ENCODE measurements at regions not wholly inside any gene's neighbourhood (a gene's known extent, or its start where the extent isn't known, plus 50 kb on each side); places are given as distances from the start of the nearest gene placed in this dataset.

- no peak for TF ChIP-seq MYC (IDR thresholded peaks at IDR 0.05; ENCODE audit: low read depth, low read length)
- no peak for TF ChIP-seq EZH2 (IDR thresholded peaks at IDR 0.05; ENCODE audit: borderline replicate concordance, low read depth, low read length, severe bottlenecking)
- TF ChIP-seq, protein P1, sequence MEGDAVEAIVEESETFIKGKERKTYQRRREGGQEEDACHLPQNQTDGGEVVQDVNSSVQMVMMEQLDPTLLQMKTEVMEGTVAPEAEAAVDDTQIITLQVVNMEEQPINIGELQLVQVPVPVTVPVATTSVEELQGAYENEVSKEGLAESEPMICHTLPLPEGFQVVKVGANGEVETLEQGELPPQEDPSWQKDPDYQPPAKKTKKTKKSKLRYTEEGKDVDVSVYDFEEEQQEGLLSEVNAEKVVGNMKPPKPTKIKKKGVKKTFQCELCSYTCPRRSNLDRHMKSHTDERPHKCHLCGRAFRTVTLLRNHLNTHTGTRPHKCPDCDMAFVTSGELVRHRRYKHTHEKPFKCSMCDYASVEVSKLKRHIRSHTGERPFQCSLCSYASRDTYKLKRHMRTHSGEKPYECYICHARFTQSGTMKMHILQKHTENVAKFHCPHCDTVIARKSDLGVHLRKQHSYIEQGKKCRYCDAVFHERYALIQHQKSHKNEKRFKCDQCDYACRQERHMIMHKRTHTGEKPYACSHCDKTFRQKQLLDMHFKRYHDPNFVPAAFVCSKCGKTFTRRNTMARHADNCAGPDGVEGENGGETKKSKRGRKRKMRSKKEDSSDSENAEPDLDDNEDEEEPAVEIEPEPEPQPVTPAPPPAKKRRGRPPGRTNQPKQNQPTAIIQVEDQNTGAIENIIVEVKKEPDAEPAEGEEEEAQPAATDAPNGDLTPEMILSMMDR (IDR thresholded peaks at IDR 0.05; ENCODE audit: extremely low read depth in 1 of 2, insufficient read depth in 1 of 2, low read depth in 1 of 2, low read length in 2 of 2) = no peak
- TF ChIP-seq POLR2AphosphoS5 (IDR thresholded peaks at IDR 0.05; ENCODE audit: insufficient read depth, low read depth, low read length) = no peak
Measured at GRCh38 chr21:39118604-39119215, 64.5 kb downstream of the PSMG1 start.

Data from endothelial cell of umbilical vein (primary cell).